ENCODE measurements at regions not wholly inside any gene's neighbourhood (a gene's known extent, or its start where the extent isn't known, plus 50 kb on each side); places are given as distances from the start of the nearest gene placed in this dataset.
"Not testable (repeated sequence)": the region's sequence is repeated elsewhere in the genome, so short reads cannot be mapped to it uniquely, and the experiment has no call there.

- H3K4me3 ChIP-seq (ENCODE audit: low read depth, low read length) = no peak overlapping the region
- DNase-seq (ENCODE audit: low read depth) = no peak
- no peak for TF ChIP-seq CTCF (IDR thresholded peaks at IDR 0.05; ENCODE audit: insufficient read depth, low read depth, low read length, missing control alignments)
Measured at GRCh38 chr18:42364766-42365165, 409.7 kb downstream of the PIK3C3 start.

- TF ChIP-seq CTCF (IDR thresholded peaks at IDR 0.05; ENCODE audit: insufficient read depth, low read depth, low read length, missing control alignments) = no peak
- DNase-seq (ENCODE audit: low read depth) = no peak
- no peak overlapping the region for H3K4me3 ChIP-seq (ENCODE audit: low read depth, low read length)
Measured at GRCh38 chr18:42365591-42365990, 410.6 kb downstream of the PIK3C3 start.

- TF ChIP-seq CTCF (IDR thresholded peaks at IDR 0.05; ENCODE audit: insufficient read depth, low read depth, low read length, missing control alignments) = no peak
- DNase-seq (ENCODE audit: low read depth) = no peak
- no peak overlapping the region for H3K4me3 ChIP-seq (ENCODE audit: low read depth, low read length)
Measured at GRCh38 chr18:42373584-42373983, 418.6 kb downstream of the PIK3C3 start.

GRCh38 chr18:42374961-42375360 is 419.9 kb downstream of the PIK3C3 start:
- DNase-seq (ENCODE audit: low read depth) = no peak
- H3K4me3 ChIP-seq (ENCODE audit: low read depth, low read length) = no peak overlapping the region
- TF ChIP-seq CTCF (IDR thresholded peaks at IDR 0.05; ENCODE audit: insufficient read depth, low read depth, low read length, missing control alignments) = no peak

GRCh38 chr18:42378854-42379253 is 423.8 kb downstream of the PIK3C3 start:
- not testable (repeated sequence) for DNase-seq (ENCODE audit: low read depth); H3K4me3 ChIP-seq (ENCODE audit: low read depth, low read length)

- DNase-seq (ENCODE audit: low read depth); H3K4me3 ChIP-seq (ENCODE audit: low read depth, low read length): not testable (repeated sequence)
Measured at GRCh38 chr18:42381236-42381635, 426.2 kb downstream of the PIK3C3 start.

- DNase-seq (ENCODE audit: low read depth) = no peak
- no peak for TF ChIP-seq CTCF (IDR thresholded peaks at IDR 0.05; ENCODE audit: insufficient read depth, low read depth, low read length, missing control alignments)
- no peak overlapping the region for H3K4me3 ChIP-seq (ENCODE audit: low read depth, low read length)
Measured at GRCh38 chr18:42392416-42392815, 437.4 kb downstream of the PIK3C3 start.

GRCh38 chr18:42392926-42393325 is 437.9 kb downstream of the PIK3C3 start:
- no peak for TF ChIP-seq CTCF (IDR thresholded peaks at IDR 0.05; ENCODE audit: insufficient read depth, low read depth, low read length, missing control alignments)
- no peak for DNase-seq (ENCODE audit: low read depth)
- no peak overlapping the region for H3K4me3 ChIP-seq (ENCODE audit: low read depth, low read length)
